GM12874 (cell line): ENCODE measurements at regions not wholly inside any gene's neighbourhood (a gene's known extent, or its start where the extent isn't known, plus 50 kb on each side); places are given as distances from the start of the nearest gene placed in this dataset.

ENCODE experiments used
- TF ChIP-seq, protein P1 (sequence below): IDR thresholded peaks from 2 replicates; pipeline ENCODE4 v1.5.1; 2011; ENCODE audit warnings: low read depth, mild to moderate bottlenecking, control low read depth, low read length, moderate library complexity; ENCODE audit not compliant: insufficient read depth

- TF ChIP-seq, protein P1, sequence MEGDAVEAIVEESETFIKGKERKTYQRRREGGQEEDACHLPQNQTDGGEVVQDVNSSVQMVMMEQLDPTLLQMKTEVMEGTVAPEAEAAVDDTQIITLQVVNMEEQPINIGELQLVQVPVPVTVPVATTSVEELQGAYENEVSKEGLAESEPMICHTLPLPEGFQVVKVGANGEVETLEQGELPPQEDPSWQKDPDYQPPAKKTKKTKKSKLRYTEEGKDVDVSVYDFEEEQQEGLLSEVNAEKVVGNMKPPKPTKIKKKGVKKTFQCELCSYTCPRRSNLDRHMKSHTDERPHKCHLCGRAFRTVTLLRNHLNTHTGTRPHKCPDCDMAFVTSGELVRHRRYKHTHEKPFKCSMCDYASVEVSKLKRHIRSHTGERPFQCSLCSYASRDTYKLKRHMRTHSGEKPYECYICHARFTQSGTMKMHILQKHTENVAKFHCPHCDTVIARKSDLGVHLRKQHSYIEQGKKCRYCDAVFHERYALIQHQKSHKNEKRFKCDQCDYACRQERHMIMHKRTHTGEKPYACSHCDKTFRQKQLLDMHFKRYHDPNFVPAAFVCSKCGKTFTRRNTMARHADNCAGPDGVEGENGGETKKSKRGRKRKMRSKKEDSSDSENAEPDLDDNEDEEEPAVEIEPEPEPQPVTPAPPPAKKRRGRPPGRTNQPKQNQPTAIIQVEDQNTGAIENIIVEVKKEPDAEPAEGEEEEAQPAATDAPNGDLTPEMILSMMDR, result no peak
Observed at GRCh38 chr4:189499696-189500095, 441.0 kb upstream of the FRG1 start.

DNA sequence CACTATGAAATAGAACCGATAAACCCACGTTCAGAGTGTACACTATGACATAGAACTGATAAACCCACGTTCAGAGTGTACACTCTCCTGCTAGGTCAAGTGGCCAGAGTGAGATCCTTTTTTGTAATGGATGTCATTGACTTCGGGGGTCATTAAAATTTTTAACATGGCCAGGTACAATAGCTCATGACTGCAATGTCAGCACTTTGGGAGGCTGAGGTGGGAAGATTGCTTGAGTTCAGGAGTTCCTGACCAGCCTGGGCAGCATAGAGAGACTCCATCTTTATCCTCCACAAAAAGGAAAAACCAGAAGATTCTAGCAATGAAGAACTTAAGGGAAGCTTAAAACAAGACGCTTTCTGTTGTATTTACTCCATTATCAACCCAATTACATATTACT is 439.7 kb upstream of the FRG1 start:
- TF ChIP-seq, protein P1, result no peak

DNA sequence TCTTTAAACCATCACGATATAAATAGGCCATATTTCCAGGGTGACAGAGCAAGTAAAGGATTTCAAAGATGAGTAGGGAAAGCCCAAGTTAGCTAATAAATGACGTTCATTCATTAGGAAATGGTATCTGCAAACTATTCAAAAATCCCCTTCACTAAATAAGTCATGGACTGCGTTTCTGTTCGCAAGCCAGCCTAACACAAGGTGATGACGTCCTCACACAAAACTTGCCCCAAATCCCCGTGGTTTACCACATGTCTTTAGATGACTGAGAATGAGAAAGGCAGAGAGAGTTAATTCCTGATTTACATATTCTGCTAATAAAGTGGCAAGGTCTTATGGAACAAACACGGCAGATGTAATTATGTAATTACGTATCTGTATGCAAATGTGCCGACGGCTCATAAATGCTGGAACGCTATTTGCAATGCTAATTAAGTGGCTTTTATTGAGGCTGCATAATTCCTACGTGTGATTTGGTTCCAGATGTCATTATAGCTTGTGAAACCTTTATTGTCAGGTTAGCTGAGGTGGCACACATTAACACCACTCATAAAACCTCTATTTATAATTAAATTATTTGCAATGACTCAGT is 437.7 kb upstream of the FRG1 start:
- TF ChIP-seq, protein P1, result no peak

GRCh38 chr4:189504220-189504619 is 436.5 kb upstream of the FRG1 start:
- TF ChIP-seq, protein P1, result no peak

DNA sequence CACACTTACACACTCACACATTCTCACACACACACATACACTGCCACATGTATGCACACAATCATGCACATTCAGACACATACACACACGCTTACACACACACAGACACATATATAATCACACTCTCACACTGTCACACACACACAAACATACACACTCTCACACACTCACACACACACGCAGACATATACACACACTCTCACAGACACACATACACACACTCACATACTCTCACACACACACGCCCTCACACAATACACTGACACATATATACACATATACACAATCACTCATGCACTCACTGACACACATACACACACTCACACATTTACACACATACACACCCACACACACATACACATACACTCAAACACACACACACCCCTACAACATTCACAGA is 435.3 kb upstream of the FRG1 start:
- TF ChIP-seq, protein P1, result no peak

GRCh38 chr4:189506080-189506479 is 434.6 kb upstream of the FRG1 start:
- TF ChIP-seq, protein P1, result no peak

DNA sequence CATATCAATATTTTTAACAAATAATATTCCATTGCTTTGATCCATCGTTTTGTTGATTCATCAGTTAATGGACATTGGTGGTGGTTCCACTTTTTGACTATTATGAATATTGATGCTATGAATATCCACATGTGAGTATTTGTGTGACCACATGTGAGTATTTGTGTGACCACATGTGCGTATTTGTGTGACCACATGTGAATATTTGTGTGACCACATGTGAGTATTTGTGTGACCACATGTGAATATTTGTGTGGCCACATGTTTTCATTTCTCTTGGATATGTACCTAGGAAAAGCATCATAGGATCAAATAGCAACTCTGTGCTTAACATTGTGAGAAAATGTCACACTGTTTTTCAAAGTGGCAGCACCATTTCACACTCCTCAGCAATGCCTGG is 433.6 kb upstream of the FRG1 start:
- TF ChIP-seq, protein P1, result no peak
